SJSA1 (cell line): ENCODE measurements at regions not wholly inside any gene's neighbourhood (a gene's known extent, or its start where the extent isn't known, plus 50 kb on each side); places are given as distances from the start of the nearest gene placed in this dataset.
"Not testable (repeated sequence)": the region's sequence is repeated elsewhere in the genome, so short reads cannot be mapped to it uniquely, and the experiment has no call there.

Source experiments
- DNase-seq, 2 experiments: peaks; one replicate each; pipeline ENCODE4 v3.0.0-alpha.2; 2015 to 2020; ENCODE audit warnings: low spot score in 2 of 2, low read depth in 1 of 2
- H3K27ac ChIP-seq: fragments of 250-450 bp; sonication (Bioruptor Pico); 2 replicates; pipeline ENCODE4 v1.5.1; 2020; ENCODE audit warnings: mild to moderate bottlenecking, moderate library complexity
- H3K27me3 ChIP-seq: fragments of 250-450 bp; sonication (Bioruptor Pico); replicated peaks from 2 replicates; pipeline ENCODE4 v1.5.1; 2020; ENCODE audit warnings: mild to moderate bottlenecking, moderate library complexity
- H3K36me3 ChIP-seq: fragments of 250-450 bp; sonication (Bioruptor Pico); 2 replicates; pipeline ENCODE4 v1.5.1; 2020; ENCODE audit warnings: mild to moderate bottlenecking
- H3K4me1 ChIP-seq: fragments of 250-450 bp; sonication (Bioruptor Pico); replicated peaks from 2 replicates; pipeline ENCODE4 v1.6.1; 2021; ENCODE audit warnings: mild to moderate bottlenecking
- H3K4me3 ChIP-seq: fragments of 250-450 bp; sonication (Bioruptor Pico); 2 replicates; pipeline ENCODE4 v1.5.1; 2020; ENCODE audit warnings: mild to moderate bottlenecking
- H3K9me3 ChIP-seq: fragments of 250-450 bp; sonication (Bioruptor Pico); replicated peaks from 2 replicates; pipeline ENCODE4 v1.5.1; 2020; ENCODE audit warnings: mild to moderate bottlenecking

- H3K9me3 ChIP-seq, H3K27me3 ChIP-seq, H3K27ac ChIP-seq, H3K4me3 ChIP-seq, H3K4me1 ChIP-seq, H3K36me3 ChIP-seq, DNase-seq: not testable (repeated sequence)
These were observed 646.8 kb upstream of the RGS18 start for GRCh38 chr1:191511480-191511879.

- Histone ChIP-seq H3K4me3 (no peak overlapping the region), H3K36me3 (no peaks in the 10 kb centered on the region), H3K4me1 (no peaks in the 10 kb centered on the region), H3K27me3 (no peaks in the 10 kb centered on the region), H3K27ac (no peak overlapping the region), H3K9me3 (0 out of 2 replicates have a peak, but pooled peaks cover 2% of the 10 kb centered on the region)
- no peak for DNase-seq
These were observed 640.4 kb upstream of the RGS18 start for GRCh38 chr1:191517826-191518225.

GRCh38 chr1:191519519-191519918 lies 638.7 kb upstream of the RGS18 start:
- Histone ChIP-seq H3K4me1 (no peaks in the 10 kb centered on the region), H3K4me3 (no peak overlapping the region), H3K27me3 (no peaks in the 10 kb centered on the region), H3K9me3 (0 out of 2 replicates have a peak, but pooled peaks cover 2% of the 10 kb centered on the region), H3K27ac (no peak overlapping the region), H3K36me3 (no peaks in the 10 kb centered on the region)
- no peak for DNase-seq

GRCh38 chr1:191520345-191520744 lies 637.9 kb upstream of the RGS18 start:
- Histone ChIP-seq H3K36me3 (no peaks in the 10 kb centered on the region), H3K27me3 (no peaks in the 10 kb centered on the region), H3K9me3 (0 out of 2 replicates have a peak, but pooled peaks cover 2% of the 10 kb centered on the region), H3K4me1 (no peaks in the 10 kb centered on the region), H3K27ac (no peak overlapping the region), H3K4me3 (no peak overlapping the region)
- DNase-seq: no peak

GRCh38 chr1:191525944-191526343 lies 632.3 kb upstream of the RGS18 start:
- DNase-seq, H3K27ac ChIP-seq, H3K4me3 ChIP-seq: not testable (repeated sequence)

GRCh38 chr1:191528275-191528674 lies 630.0 kb upstream of the RGS18 start:
- Histone ChIP-seq H3K27me3 (no peaks in the 10 kb centered on the region), H3K27ac (no peak overlapping the region), H3K4me3 (no peak overlapping the region), H3K36me3 (no peaks in the 10 kb centered on the region), H3K9me3 (no peaks in the 10 kb centered on the region), H3K4me1 (no peaks in the 10 kb centered on the region)
- DNase-seq: no peak

More at GRCh38 chr1:191525944-191526343, 632.3 kb upstream of the RGS18 start:
- not testable (repeated sequence) for H3K4me1 ChIP-seq, H3K27me3 ChIP-seq, H3K9me3 ChIP-seq, H3K36me3 ChIP-seq

GRCh38 chr1:191530928-191531327 lies 627.3 kb upstream of the RGS18 start:
- Histone ChIP-seq H3K27me3 (no peaks in the 10 kb centered on the region), H3K4me3 (no peak overlapping the region), H3K9me3 (no peaks in the 10 kb centered on the region), H3K36me3 (no peaks in the 10 kb centered on the region), H3K27ac (no peak overlapping the region), H3K4me1 (no peaks in the 10 kb centered on the region)
- DNase-seq: no peak

DNA sequence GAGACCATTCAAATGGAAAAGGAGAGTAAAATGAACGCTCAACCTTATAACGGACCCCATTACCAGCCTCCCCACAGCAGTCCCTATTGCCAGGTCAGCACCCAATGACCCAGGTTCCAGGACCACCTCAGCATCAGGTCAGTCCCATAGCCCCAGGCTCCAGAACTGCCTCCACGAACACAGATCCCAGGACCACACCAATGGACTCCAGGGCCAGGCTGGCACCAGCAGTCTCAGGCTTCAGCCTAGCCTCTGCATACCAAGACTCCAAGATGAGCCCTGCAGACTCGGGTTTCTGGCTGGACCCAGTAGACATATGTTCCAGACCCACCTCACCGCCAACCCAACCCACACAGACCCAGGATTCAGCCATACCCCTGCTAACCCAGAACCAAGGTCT lies 625.0 kb upstream of the RGS18 start:
- DNase-seq: no peak
- Histone ChIP-seq H3K4me3 (no peak overlapping the region), H3K4me1 (no peaks in the 10 kb centered on the region), H3K9me3 (no peaks in the 10 kb centered on the region; the same call in 1 of the 2 replicates), H3K27me3 (no peaks in the 10 kb centered on the region), H3K36me3 (no peaks in the 10 kb centered on the region), H3K27ac (no peak overlapping the region)

DNA sequence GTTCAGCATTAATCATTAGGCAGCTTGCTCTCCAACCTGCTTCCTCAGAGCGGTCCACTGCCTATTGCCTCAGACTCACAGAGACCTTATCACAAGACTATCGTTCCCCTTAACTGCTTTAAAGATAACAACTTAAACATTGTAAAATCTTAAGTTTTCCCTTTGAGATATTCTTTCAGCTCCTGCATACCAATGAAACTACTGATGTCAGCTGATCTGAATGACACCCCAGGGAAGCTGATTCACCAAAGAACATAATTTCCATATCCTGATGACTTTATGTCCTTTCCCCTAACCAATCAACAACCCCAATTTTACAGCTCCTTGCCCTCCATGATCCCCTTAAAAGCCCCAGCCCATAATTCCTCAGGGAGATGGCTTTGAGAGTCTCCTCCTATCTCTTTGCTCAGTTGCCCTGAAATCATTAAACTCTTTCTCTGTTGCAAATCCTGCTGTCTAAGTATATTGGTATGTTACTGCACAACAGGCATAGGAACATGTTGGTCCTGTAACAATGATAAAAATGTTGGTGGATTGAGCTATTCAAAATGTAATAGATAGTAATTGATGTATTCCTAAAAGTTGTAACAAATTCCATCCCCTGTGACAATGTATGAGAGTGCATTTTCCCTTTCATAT lies 621.4 kb upstream of the RGS18 start:
- Histone ChIP-seq H3K36me3 (no peaks in the 10 kb centered on the region), H3K4me3 (no peak overlapping the region), H3K4me1 (no peaks in the 10 kb centered on the region), H3K27ac (no peak overlapping the region), H3K27me3 (no peaks in the 10 kb centered on the region), H3K9me3 (no peaks in the 10 kb centered on the region; the same call in 1 of the 2 replicates)
- no peak for DNase-seq

GRCh38 chr1:191541758-191542157 lies 616.5 kb upstream of the RGS18 start:
- no peaks in the 10 kb centered on the region for H3K36me3 ChIP-seq
- no peaks in the 10 kb centered on the region; the same call in 1 of the 2 replicates for H3K9me3 ChIP-seq
- no peaks in the 10 kb centered on the region for H3K4me1 ChIP-seq
- no peak overlapping the region for H3K27ac ChIP-seq
- no peaks in the 10 kb centered on the region for H3K27me3 ChIP-seq
- no peak for DNase-seq
- H3K4me3 ChIP-seq: no peak overlapping the region

GRCh38 chr1:191542444-191542843 lies 615.8 kb upstream of the RGS18 start:
- no peak overlapping the region for H3K27ac ChIP-seq
- no peaks in the 10 kb centered on the region for H3K36me3 ChIP-seq

GRCh38 chr1:191546803-191547202 lies 611.5 kb upstream of the RGS18 start:
- H3K27ac ChIP-seq: no peak overlapping the region
- DNase-seq: no peak
- H3K36me3 ChIP-seq: no peaks in the 10 kb centered on the region

More at GRCh38 chr1:191542444-191542843, 615.8 kb upstream of the RGS18 start:
- H3K4me1 ChIP-seq: no peaks in the 10 kb centered on the region
- H3K9me3 ChIP-seq: no peaks in the 10 kb centered on the region
- no peak overlapping the region for H3K4me3 ChIP-seq
- DNase-seq: no peak
- no peaks in the 10 kb centered on the region for H3K27me3 ChIP-seq

DNA sequence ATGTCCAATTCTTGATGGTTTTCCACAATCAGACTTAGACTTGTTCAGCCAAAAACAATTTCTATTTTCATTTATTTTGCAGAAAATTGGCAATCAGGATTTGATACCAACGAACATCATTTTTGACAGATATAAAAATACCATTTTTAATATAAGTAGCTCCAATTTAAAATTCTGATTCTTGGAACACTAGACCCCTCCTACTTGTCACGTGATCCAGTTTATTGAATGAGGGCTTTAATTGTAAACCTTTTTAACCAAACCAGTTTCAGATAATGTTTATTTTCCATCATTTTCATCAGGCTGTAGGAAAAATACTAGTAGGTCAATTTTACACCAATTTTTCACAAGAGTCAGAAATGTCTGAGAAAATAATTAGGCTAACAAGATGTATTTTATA lies 607.2 kb upstream of the RGS18 start:
- H3K9me3 ChIP-seq: peaks cover 3% of the 10 kb centered on the region; the same call in 1 of the 2 replicates
- no peak overlapping the region for H3K4me3 ChIP-seq
- no peaks in the 10 kb centered on the region for H3K4me1 ChIP-seq
- no peak for DNase-seq
- H3K27ac ChIP-seq: no peak overlapping the region
- no peaks in the 10 kb centered on the region for H3K36me3 ChIP-seq
- H3K27me3 ChIP-seq: no peaks in the 10 kb centered on the region

More at GRCh38 chr1:191546803-191547202, 611.5 kb upstream of the RGS18 start:
- Histone ChIP-seq H3K4me1 (no peaks in the 10 kb centered on the region), H3K9me3 (no peaks in the 10 kb centered on the region; the same call in 1 of the 2 replicates), H3K4me3 (no peak overlapping the region), H3K27me3 (no peaks in the 10 kb centered on the region)

GRCh38 chr1:191558379-191558778 lies 599.9 kb upstream of the RGS18 start:
- no peaks in the 10 kb centered on the region for H3K27me3 ChIP-seq
- no peak overlapping the region for H3K27ac ChIP-seq
- H3K9me3 ChIP-seq: 0 out of 2 replicates have a peak, but pooled peaks cover 3% of the 10 kb centered on the region
- H3K36me3 ChIP-seq: no peaks in the 10 kb centered on the region
- no peak overlapping the region for H3K4me3 ChIP-seq
- no peak for DNase-seq
- no peaks in the 10 kb centered on the region for H3K4me1 ChIP-seq

DNA sequence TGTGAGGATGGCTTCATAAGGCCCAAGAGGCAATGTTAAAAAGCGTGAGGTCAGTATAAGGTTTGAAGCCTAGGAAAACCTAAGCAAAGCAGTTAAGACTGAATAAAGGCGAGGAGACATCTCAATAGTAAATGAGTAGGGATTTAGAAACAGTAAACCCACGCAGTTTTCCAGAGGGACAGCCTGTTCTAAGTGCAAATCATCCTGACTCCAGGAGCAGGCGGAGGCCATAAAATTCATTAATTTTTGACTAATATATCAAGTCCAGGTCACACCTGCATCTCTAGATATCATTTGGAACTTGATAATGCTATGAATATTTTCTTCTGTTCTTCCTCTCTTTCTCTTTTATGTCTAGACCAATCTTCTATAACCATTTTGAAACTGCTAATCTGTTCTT lies 597.0 kb upstream of the RGS18 start:
- no peaks in the 10 kb centered on the region for H3K9me3 ChIP-seq
- H3K4me1 ChIP-seq: no peaks in the 10 kb centered on the region
- no peak overlapping the region for H3K4me3 ChIP-seq
- H3K27me3 ChIP-seq: no peaks in the 10 kb centered on the region
- no peak overlapping the region for H3K27ac ChIP-seq
- no peak for DNase-seq
- H3K36me3 ChIP-seq: no peaks in the 10 kb centered on the region
